Fibroblast of skin of left quadriceps (primary cell): ENCODE measurements at regions not wholly inside any gene's neighbourhood (a gene's known extent, or its start where the extent isn't known, plus 50 kb on each side); places are given as distances from the start of the nearest gene placed in this dataset.

Source experiments
- DNase-seq, 2 experiments: peaks; one replicate each; pipeline ENCODE4 v3.0.0-alpha.2; 2013; ENCODE audit warnings: low read depth in 2 of 2

DNA sequence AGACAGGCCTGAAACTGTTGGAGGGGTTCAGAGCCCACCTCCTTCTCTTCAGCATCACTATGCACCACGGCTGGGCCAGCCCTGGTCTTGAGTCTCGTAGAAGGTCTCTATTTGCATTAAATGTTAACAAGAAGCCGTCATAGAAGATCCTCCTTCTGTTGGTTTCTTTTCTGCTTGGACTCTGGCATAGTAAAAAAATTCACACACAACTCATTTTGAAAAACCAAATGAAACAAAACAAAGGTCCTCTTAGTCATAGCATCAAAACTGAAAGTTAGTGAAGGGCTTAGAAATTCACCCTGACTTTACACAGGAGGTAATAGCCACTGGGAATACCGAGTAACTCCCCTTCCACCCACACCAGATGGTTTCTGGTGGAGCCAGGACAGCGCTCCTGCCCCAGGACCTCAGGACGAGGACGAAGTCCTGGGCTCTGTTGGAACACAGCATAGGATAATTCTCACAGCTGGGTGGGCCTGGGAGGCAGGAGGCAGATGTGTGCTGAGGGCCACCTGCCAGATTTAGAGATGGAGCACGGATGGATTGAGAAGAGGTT, 248.4 kb upstream of the KLF6 start:
- no peak for DNase-seq

- no peak for DNase-seq
Observed at GRCh38 chr10:4029866-4030265, 244.9 kb upstream of the KLF6 start.

- DNase-seq = no peak
Observed at GRCh38 chr10:4028854-4029583, 244.0 kb upstream of the KLF6 start.

DNA sequence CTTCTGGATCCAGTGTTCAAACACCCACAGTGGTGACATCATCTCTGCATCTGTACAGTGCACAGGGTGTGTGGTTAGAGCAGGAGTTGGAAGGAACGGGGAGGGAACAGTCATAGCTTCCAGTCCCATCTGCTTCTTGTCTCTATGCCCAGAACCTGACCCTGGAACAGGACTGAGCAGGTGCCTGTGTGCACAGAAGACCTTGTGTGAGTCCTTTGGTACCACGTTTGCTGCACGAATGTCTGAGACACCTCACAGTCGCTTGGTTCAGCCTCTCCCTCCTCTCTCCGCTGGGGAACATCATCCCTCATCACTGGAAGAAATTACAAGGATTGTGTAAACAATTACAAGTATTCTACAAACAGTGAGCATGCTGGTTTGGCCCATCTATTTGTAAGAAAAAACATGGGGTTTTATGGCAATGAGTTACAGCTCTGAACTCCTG, 243.0 kb upstream of the KLF6 start:
- no peak for DNase-seq

- no peak for DNase-seq
Observed at GRCh38 chr10:4025339-4025738, 240.3 kb upstream of the KLF6 start.

DNA sequence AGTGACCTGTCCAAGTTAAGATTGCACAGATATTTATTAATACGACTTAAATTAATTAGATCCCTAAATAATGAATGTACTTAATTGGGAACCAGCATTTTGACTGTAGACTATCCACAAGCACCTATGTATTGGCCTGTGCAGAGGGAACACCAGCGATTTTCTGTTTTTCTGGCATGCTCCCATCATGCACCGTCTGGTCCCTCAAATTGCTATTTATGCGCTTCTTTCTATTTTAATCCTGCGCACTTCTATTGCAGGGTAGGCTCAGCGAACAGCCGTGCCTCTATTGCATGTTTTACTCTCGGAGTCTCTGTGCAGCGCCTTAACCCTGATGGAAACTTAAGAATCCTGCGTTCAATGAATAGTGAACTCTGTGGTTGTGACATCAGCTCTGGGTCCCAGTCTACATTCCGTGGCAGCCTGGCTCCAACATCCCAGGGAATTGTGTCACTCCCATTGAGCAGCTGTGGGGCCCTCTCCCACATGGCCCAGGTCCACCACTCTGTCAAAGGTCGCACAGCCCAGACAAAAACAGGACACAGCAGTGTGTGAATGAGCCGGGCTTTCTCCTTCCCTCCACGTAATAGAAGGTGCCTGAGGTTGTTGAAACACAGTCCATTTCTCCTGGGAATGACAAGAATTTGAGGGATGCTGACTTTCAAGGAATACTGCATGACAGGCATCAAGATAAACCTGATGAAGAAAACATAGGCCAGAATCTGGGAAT, 239.7 kb upstream of the KLF6 start:
- DNase-seq = no peak

DNA sequence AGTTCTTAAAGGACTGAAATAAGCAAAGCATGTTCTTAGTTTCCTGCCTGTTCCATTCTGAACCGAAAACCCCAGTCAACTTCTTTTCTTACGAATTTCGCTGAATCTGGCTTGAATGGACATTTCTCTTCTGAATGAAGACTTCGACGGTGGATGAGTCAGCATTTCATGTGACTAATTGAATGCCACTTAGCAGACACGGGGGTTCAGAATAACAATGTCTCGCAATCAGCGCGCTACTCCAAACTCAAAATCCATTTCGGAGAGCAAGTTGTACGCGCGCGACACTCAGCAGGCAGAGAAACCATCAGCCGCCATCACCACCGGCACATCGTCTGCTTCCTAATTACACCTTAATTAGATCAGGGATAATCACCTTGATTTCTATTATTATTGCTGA, 239.0 kb upstream of the KLF6 start:
- DNase-seq = no peak

GRCh38 chr10:4022473-4022872, 237.5 kb upstream of the KLF6 start:
- no peak for DNase-seq

DNA sequence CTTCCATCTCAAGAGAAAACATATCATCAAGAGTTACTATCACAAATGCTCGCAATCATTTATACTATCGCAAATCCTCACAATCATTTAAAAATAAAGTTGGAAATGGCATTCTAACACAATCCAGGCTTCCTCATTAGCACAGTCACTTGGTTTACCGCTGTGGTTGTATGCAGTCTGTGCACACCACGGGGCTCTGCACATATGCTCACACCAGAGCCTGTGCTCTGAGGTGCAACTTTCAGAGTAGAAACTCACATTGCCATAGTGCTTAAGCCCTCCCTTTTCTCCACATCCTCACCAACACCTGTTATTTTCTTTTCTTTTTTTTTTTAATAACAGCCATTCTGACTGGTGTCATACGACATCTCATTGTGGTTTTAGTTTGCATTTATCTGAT, 235.6 kb upstream of the KLF6 start:
- no peak for DNase-seq

GRCh38 chr10:4018054-4018511, 233.1 kb upstream of the KLF6 start:
- DNase-seq = no peak

- DNase-seq = no peak
Observed at GRCh38 chr10:4017336-4017735, 232.3 kb upstream of the KLF6 start.

DNA sequence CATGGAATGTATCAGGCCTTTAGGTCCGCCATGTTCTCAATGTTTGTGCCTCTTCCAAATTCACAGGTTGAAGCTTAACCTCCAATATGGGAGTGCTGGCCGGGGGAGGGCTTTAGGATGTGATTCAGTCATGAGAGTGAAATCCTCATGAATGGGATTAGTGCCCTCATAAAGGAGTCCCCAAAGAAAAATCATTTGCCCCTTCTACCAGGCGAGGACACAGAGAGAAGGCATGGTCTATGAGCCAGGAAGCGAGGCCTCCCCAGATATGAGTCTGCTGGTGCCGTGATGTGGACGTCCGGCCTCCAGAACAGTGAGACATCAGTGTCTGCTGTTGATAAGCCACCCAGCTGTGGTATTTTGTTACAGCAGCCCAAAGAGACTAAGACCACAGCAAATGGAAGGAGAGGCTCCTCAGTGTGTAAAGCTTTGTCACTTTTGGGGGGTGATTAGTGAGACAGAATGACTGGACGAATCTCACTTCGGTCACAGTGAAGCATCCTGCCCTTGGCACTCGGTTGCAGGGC, 231.3 kb upstream of the KLF6 start:
- DNase-seq = no peak

DNA sequence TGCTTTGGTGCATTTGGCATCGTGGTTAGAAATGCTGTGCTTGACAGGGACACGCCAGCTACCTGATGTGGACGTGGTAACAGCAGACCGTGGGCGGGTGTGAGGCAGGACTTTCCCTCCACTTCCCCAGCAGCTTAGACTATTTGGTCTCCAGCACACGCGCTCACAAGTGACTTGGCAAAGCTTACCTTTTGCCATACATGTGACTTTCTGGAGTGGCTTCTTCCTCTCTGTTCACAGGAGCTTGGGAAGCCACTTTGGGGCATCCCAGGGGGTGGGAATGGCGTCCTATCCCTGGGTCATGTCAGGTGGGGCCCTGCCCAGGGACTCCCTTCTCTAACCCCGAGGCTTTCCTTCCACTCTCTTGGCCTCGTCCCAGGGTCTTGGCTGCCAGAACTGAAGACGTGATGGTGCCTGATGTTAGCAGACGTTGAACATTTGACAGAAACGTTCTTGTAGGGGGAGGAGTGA, 228.7 kb upstream of the KLF6 start:
- DNase-seq = no peak

- DNase-seq = no peak
Observed at GRCh38 chr10:4012848-4013247, 227.8 kb upstream of the KLF6 start.

GRCh38 chr10:4011136-4011812, 226.3 kb upstream of the KLF6 start:
- DNase-seq = no peak

GRCh38 chr10:4008676-4009382, 223.8 kb upstream of the KLF6 start:
- no peak for DNase-seq

DNA sequence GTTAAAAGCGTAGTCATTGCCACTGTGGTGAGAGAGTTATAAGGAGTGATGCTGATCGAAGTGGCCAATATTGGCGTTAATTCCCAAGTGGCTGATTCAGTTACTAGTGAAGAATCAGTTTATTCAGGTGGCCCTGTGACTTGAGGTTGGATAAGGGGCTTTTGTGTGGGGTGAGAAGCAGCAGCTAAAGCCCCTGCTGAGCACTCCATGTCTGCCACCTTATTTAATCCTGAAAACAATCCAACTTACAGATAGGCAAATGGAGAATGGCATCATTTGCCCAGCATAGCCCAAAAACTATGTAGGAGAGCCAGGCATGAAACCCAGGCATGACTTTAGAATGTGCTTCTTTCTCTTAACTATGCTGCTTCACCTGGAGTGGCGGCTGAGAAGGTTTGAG, 222.8 kb upstream of the KLF6 start:
- no peak for DNase-seq

- DNase-seq = no peak
Observed at GRCh38 chr10:4006858-4007257, 221.8 kb upstream of the KLF6 start.

- DNase-seq = no peak
Observed at GRCh38 chr10:4006051-4006450, 221.0 kb upstream of the KLF6 start.

- DNase-seq = no peak
Observed at GRCh38 chr10:4004990-4005389, 220.0 kb upstream of the KLF6 start.

- DNase-seq = no peak
Observed at GRCh38 chr10:4004144-4004543, 219.1 kb upstream of the KLF6 start.
